Neural progenitor cell (in vitro differentiated cells): ENCODE measurements at regions not wholly inside any gene's neighbourhood (a gene's known extent, or its start where the extent isn't known, plus 50 kb on each side); places are given as distances from the start of the nearest gene placed in this dataset.

Experiments
- DNase-seq: peaks from one replicate; pipeline ENCODE4 v3.0.0-alpha.2; 2016; ENCODE audit warnings: low spot score
- H2AFZ ChIP-seq: fragments of 200-600 bp; sonication (generic); replicated peaks from 2 replicates; pipeline ENCODE4 v1.6.1; 2016; ENCODE audit warnings: antibody characterized with exemption
- H3F3A ChIP-seq: fragments of 200-600 bp; sonication (generic); 2 replicates; pipeline ENCODE4 v1.6.1; 2016; ENCODE audit warnings: antibody characterized with exemption, low read depth
- H3K27ac ChIP-seq: fragments of 200-600 bp; sonication (generic); 2 replicates; pipeline ENCODE4 v1.5.1; 2016; ENCODE audit warnings: mild to moderate bottlenecking
- H3K27me3 ChIP-seq: fragments of 200-600 bp; sonication (generic); 2 replicates; pipeline ENCODE4 v1.6.1; 2016; ENCODE audit warnings: mild to moderate bottlenecking, moderate library complexity
- H3K36me3 ChIP-seq: fragments of 200-600 bp; sonication (generic); 2 replicates; pipeline ENCODE4 v1.5.1; 2016
- H3K4me1 ChIP-seq: fragments of 200-600 bp; sonication (generic); 2 replicates; pipeline ENCODE4 v1.6.1; 2016; ENCODE audit warnings: mixed run types
- H3K4me2 ChIP-seq: fragments of 200-600 bp; sonication (generic); 2 replicates; pipeline ENCODE4 v1.6.1; 2016
- H3K4me3 ChIP-seq: fragments of 200-600 bp; sonication (generic); 2 replicates; pipeline ENCODE4 v1.5.1; 2016
- H3K79me2 ChIP-seq: fragments of 200-600 bp; sonication (generic); 2 replicates; pipeline ENCODE4 v1.6.1; 2016; ENCODE audit warnings: low read depth
- H3K9ac ChIP-seq: fragments of 200-600 bp; sonication (generic); 2 replicates; pipeline ENCODE4 v1.6.1; 2016
- H3K9me3 ChIP-seq: fragments of 200-600 bp; sonication (generic); 2 replicates; pipeline ENCODE4 v1.5.1; 2016; ENCODE audit warnings: low read depth
- H4K20me1 ChIP-seq: fragments of 200-600 bp; sonication (generic); 2 replicates; pipeline ENCODE4 v1.6.1; 2016; ENCODE audit warnings: low read depth
- H3K27ac Mint-ChIP-seq: 3 replicates; pipeline ENCODE4 v1.8.0; 2021; ENCODE audit warnings: mixed read lengths
- H3K27me3 Mint-ChIP-seq: 2 replicates; pipeline ENCODE4 v1.8.0; 2022; ENCODE audit warnings: low read depth, mild to moderate bottlenecking, inconsistent platforms, moderate library complexity, mixed read lengths; ENCODE audit not compliant: insufficient read depth
- H3K36me3 Mint-ChIP-seq: 3 replicates; pipeline ENCODE4 v1.8.0; 2021; ENCODE audit warnings: mixed read lengths
- H3K4me1 Mint-ChIP-seq: 3 replicates; pipeline ENCODE4 v1.8.0; 2021; ENCODE audit warnings: mixed read lengths
- H3K4me3 Mint-ChIP-seq: 3 replicates; pipeline ENCODE4 v1.8.0; 2021; ENCODE audit warnings: mild to moderate bottlenecking, moderate library complexity, mixed read lengths
- H3K9me3 Mint-ChIP-seq: 3 replicates; pipeline ENCODE4 v1.8.0; 2020; ENCODE audit warnings: mixed read lengths
- EZH2 ChIP-seq: fragments of 200-600 bp; sonication (generic); IDR thresholded peaks from 2 replicates; pipeline ENCODE4 v1.6.1; 2017; ENCODE audit warnings: antibody characterized with exemption, mild to moderate bottlenecking, moderate library complexity
- EZH2phosphoT487 ChIP-seq: fragments of 200-600 bp; sonication (generic); IDR thresholded peaks from 2 replicates; pipeline ENCODE4 v1.6.1; 2017; ENCODE audit warnings: antibody characterized with exemption
- TF ChIP-seq, protein P1 (sequence below): fragments of 200-600 bp; sonication (generic); IDR thresholded peaks from 2 replicates; pipeline ENCODE4 v1.5.1; 2017; ENCODE audit warnings: antibody characterized with exemption, mild to moderate bottlenecking

GRCh38 chr10:44014644-44015250 is 366.1 kb upstream of the ZNF32 start:
- Mint-ChIP-seq H3K36me3 (no peaks in the 10 kb centered on the region), H3K27me3 (peaks cover 7% of the 10 kb centered on the region), H3K4me1 (peaks cover 18% of the 10 kb centered on the region), H3K27ac (no peak overlapping the region), H3K4me3 (no peak overlapping the region), H3K9me3 (peaks cover 2% of the 10 kb centered on the region)
- no peak overlapping the region for H2AFZ ChIP-seq
- DNase-seq, result no peak
- no peak overlapping the region for H3K4me2 ChIP-seq
- peaks cover 11% of the 10 kb centered on the region for H3K4me1 ChIP-seq
- no peak overlapping the region for H3K9ac ChIP-seq
- no peaks in the 10 kb centered on the region for H3K27me3 ChIP-seq
- H4K20me1 ChIP-seq, result no peaks in the 10 kb centered on the region
- H3K79me2 ChIP-seq, result no peaks in the 10 kb centered on the region
- no peak overlapping the region for H3K4me3 ChIP-seq
- TF ChIP-seq EZH2phosphoT487, result no peak
- TF ChIP-seq, protein P1, sequence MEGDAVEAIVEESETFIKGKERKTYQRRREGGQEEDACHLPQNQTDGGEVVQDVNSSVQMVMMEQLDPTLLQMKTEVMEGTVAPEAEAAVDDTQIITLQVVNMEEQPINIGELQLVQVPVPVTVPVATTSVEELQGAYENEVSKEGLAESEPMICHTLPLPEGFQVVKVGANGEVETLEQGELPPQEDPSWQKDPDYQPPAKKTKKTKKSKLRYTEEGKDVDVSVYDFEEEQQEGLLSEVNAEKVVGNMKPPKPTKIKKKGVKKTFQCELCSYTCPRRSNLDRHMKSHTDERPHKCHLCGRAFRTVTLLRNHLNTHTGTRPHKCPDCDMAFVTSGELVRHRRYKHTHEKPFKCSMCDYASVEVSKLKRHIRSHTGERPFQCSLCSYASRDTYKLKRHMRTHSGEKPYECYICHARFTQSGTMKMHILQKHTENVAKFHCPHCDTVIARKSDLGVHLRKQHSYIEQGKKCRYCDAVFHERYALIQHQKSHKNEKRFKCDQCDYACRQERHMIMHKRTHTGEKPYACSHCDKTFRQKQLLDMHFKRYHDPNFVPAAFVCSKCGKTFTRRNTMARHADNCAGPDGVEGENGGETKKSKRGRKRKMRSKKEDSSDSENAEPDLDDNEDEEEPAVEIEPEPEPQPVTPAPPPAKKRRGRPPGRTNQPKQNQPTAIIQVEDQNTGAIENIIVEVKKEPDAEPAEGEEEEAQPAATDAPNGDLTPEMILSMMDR, result no peak
- no peaks in the 10 kb centered on the region for H3K9me3 ChIP-seq
- no peaks in the 10 kb centered on the region for H3K36me3 ChIP-seq
- no peak overlapping the region for H3K27ac ChIP-seq
- no peaks in the 10 kb centered on the region for H3F3A ChIP-seq

- no peak for DNase-seq
- H4K20me1 ChIP-seq, result no peaks in the 10 kb centered on the region
- TF ChIP-seq EZH2 (no peak), EZH2phosphoT487 (no peak)
- TF ChIP-seq, protein P1, result no peak
- H2AFZ ChIP-seq, result no peak overlapping the region
- H3K9me3 ChIP-seq, result no peaks in the 10 kb centered on the region
- no peak overlapping the region for H3K9ac ChIP-seq
- H3K79me2 ChIP-seq, result no peaks in the 10 kb centered on the region
- H3K4me2 ChIP-seq, result no peak overlapping the region
- H3K4me3 Mint-ChIP-seq, result no peak overlapping the region
- H3K27ac Mint-ChIP-seq, result no peak overlapping the region
- H3K36me3 ChIP-seq, result no peaks in the 10 kb centered on the region
- peaks cover 18% of the 10 kb centered on the region for H3K4me1 Mint-ChIP-seq
- H3K27ac ChIP-seq, result no peak overlapping the region
- H3K36me3 Mint-ChIP-seq, result no peaks in the 10 kb centered on the region
- no peak overlapping the region for H3K4me3 ChIP-seq
- H3K4me1 ChIP-seq, result peaks cover 11% of the 10 kb centered on the region
- H3F3A ChIP-seq, result no peaks in the 10 kb centered on the region
- H3K27me3 Mint-ChIP-seq, result peaks cover 7% of the 10 kb centered on the region
- no peaks in the 10 kb centered on the region for H3K27me3 ChIP-seq
- H3K9me3 Mint-ChIP-seq, result no peaks in the 10 kb centered on the region
Measured at GRCh38 chr10:44013981-44014380, 365.3 kb upstream of the ZNF32 start.

DNA sequence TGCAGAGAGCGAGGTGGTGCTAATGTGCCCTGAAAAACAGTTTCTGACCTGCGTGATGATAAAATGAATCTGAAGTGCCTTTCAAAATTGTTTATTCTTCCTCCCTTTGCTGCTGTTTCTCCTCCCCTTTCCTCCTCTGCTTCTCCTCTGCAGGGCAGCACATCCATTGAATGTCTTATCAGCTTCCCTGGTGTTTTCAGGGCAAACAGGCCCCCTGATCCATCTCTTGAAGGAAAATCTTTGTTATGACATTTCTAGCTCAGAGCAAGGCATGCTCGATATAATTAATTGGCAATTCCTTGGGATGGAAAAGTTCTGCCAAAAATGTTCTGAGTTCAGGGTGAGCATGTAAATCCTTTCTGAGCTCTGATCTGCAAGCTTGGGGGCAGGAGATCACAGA is 364.2 kb upstream of the ZNF32 start:
- no peak overlapping the region for H3K27ac ChIP-seq
- Mint-ChIP-seq H3K36me3 (no peaks in the 10 kb centered on the region), H3K4me1 (peaks cover 18% of the 10 kb centered on the region)

More for the DNA sequence above, 364.2 kb upstream of the ZNF32 start:
- TF ChIP-seq EZH2 (no peak), EZH2phosphoT487 (no peak)
- TF ChIP-seq, protein P1, result no peak
- Histone ChIP-seq H3K4me3 (no peak overlapping the region), H2AFZ (no peak overlapping the region), H3K4me1 (peaks cover 10% of the 10 kb centered on the region), H3K9ac (no peak overlapping the region), H3K27me3 (no peaks in the 10 kb centered on the region), H3K9me3 (no peaks in the 10 kb centered on the region), H3K4me2 (no peak overlapping the region), H4K20me1 (no peaks in the 10 kb centered on the region), H3K36me3 (no peaks in the 10 kb centered on the region), H3K79me2 (no peaks in the 10 kb centered on the region), H3F3A (no peaks in the 10 kb centered on the region)
- Mint-ChIP-seq H3K27ac (no peak overlapping the region), H3K27me3 (peaks cover 7% of the 10 kb centered on the region), H3K9me3 (no peaks in the 10 kb centered on the region), H3K4me3 (no peak overlapping the region)
- DNase-seq, result no peak
